Left lung (tissue), 4 donors: ENCODE measurements at regions not wholly inside any gene's neighbourhood (a gene's known extent, or its start where the extent isn't known, plus 50 kb on each side); places are given as distances from the start of the nearest gene placed in this dataset.
A peak's percentile ranks its signal among the peaks of the same experiment; 100 is the strongest.

ENCODE experiments used
- ATAC-seq: fragments of 200-7000 bp; cut with Tn5 transposase; one replicate; pipeline ENCODE4 v1.9.1; 2020; ENCODE audit warnings: moderate library complexity
- DNase-seq, 4 donors: peaks; one replicate each; pipeline ENCODE4 v3.0.0-alpha.2; 2013 to 2020
- H3K27ac ChIP-seq, 2 donors: fragments of 200-600 bp; sonication (generic) in 1 of 2; one replicate each; pipeline versions ENCODE4 v1.5.0 to v1.8.0; 2020 to 2021
- H3K27me3 ChIP-seq, 2 donors: fragments of 200-600 bp; sonication (generic) in 1 of 2; one replicate each; pipeline versions ENCODE4 v1.5.0 to v1.8.0; 2020 to 2021
- H3K36me3 ChIP-seq, 2 donors: fragments of 200-600 bp; sonication (generic) in 1 of 2; one replicate each; pipeline versions ENCODE4 v1.5.0 to v1.8.0; 2020 to 2021
- H3K4me1 ChIP-seq, 2 donors: fragments of 200-600 bp; one replicate each; pipeline ENCODE4 v1.8.0; 2021
- H3K4me3 ChIP-seq, 2 donors: fragments of 200-600 bp; sonication (generic) in 1 of 2; one replicate each; pipeline versions ENCODE4 v1.5.0 to v1.8.0; 2020 to 2021; ENCODE audit warnings: mild to moderate bottlenecking in 1 of 2
- H3K9me3 ChIP-seq, 2 donors: fragments of 200-600 bp; sonication (generic) in 1 of 2; one replicate each; pipeline versions ENCODE4 v1.5.0 to v1.8.0; 2020 to 2021
- CTCF ChIP-seq, 2 donors: fragments of 200-600 bp; sonication (generic) in 1 of 2; IDR thresholded peaks; one replicate each; pipeline versions ENCODE4 v1.5.0 to v1.8.0; 2021; ENCODE audit warnings: antibody characterized with exemption in 2 of 2
- intact Hi-C, 2 donors: fragments of 100-400 bp; cut with DNase I; formaldehyde crosslinking; loops; one replicate each; pipeline versions ENCODE4 v1.11.2 to v1.14.2; 2022
- donor health status: DM: no; HTN: yes; CAD: no.
- donor health status: DM: no; HTN: no; CAD: no.

DNA sequence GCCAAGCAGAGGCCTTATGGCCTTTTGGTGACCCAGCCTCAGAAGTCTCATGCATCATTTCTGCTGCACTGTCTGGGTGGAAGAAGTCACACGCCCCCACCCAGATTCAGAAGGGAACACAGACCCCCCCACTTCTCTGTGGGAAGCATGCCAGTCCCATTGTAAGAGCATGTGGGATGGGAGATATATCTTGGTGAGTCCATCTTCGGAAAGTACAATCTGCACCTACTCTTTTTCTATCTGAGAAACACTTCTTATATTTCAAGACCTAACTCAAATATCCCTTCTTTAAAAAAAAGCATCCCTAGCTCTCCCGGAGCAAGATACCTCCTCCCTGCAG lies 159.6 kb upstream of the FGGY start:
- H3K4me1 ChIP-seq, result peaks cover 0 to 15% of the 10 kb centered on the region in 2 donors
- no peak for DNase-seq
- no peaks in the 10 kb centered on the region for H3K27me3 ChIP-seq
- intact Hi-C loops, result no loop called here
- H3K36me3 ChIP-seq, result no peaks in the 10 kb centered on the region
- no peak overlapping the region for H3K27ac ChIP-seq
- TF ChIP-seq CTCF (IDR thresholded peaks at IDR 0.05), result no peak
- no peaks in the 10 kb centered on the region for H3K9me3 ChIP-seq
- no peak for ATAC-seq
- no peak overlapping the region for H3K4me3 ChIP-seq

GRCh38 chr1:59137968-59138367 lies 158.9 kb upstream of the FGGY start:
- TF ChIP-seq CTCF (IDR thresholded peaks at IDR 0.05), result no peak
- intact Hi-C loops, result no loop called here
- H3K4me3 ChIP-seq, result no peak overlapping the region
- DNase-seq (no peak), ATAC-seq (no peak)
- no peaks in the 10 kb centered on the region for H3K36me3 ChIP-seq
- H3K4me1 ChIP-seq, result peaks cover 0 to 22% of the 10 kb centered on the region in 2 donors
- no peaks in the 10 kb centered on the region for H3K9me3 ChIP-seq
- no peaks in the 10 kb centered on the region for H3K27me3 ChIP-seq
- no peak overlapping the region for H3K27ac ChIP-seq

DNA sequence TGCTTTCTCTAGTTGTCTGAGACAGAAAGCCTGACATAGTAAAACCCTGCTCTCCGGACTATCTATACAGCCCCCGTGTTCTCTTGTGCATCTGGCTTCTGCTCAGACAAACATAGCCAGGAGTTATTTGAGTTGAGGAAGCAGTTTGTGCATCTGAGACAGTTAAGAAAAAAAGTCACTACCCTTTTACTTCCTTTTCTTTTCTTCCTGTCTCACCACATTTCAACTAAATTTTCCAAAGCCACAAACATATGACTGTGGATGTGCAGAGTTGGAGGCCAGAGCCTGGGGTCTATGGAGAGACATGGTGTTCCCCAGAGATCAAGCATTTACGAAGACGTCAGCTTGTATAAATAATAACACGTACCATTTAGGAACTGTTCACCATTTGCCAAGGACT lies 158.5 kb upstream of the FGGY start:
- Histone ChIP-seq H3K9me3 (no peaks in the 10 kb centered on the region), H3K36me3 (no peaks in the 10 kb centered on the region), H3K4me1 (peaks cover 0 to 26% of the 10 kb centered on the region in 2 donors), H3K27ac (no peak overlapping the region), H3K4me3 (no peak overlapping the region), H3K27me3 (no peaks in the 10 kb centered on the region)
- DNase-seq, result no peak
- no peak for ATAC-seq
- TF ChIP-seq CTCF (IDR thresholded peaks at IDR 0.05), result no peak
- intact Hi-C loops, result no loop called here

DNA sequence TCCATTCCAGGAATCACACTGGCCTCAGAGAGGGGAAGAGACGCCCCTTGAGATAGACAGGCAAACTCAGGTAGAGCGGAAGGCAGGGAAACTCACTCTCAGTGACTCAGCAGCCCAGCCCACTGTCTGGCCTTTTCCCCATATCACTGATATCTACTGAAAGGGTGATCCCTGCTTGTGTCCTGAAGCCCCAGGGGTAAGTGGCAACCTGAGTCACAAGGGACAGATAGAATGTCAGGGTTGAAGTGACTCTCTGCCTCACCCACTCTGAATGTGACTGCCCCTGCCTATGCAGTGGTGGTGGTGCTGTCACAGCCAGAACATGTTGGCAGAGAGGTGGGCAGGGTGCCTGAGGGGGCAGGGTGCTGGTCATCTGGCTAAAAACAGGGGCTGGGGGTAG lies 157.5 kb upstream of the FGGY start:
- intact Hi-C loops, result no loop called here
- no peaks in the 10 kb centered on the region for H3K27me3 ChIP-seq
- no peak overlapping the region for H3K27ac ChIP-seq
- DNase-seq (no peak), ATAC-seq (peak; percentile 14)
- no peak for TF ChIP-seq CTCF (IDR thresholded peaks at IDR 0.05)
- H3K9me3 ChIP-seq, result no peaks in the 10 kb centered on the region
- H3K4me1 ChIP-seq, result peaks cover 0 to 30% of the 10 kb centered on the region in 2 donors
- H3K4me3 ChIP-seq, result no peak overlapping the region
- no peaks in the 10 kb centered on the region for H3K36me3 ChIP-seq

DNA sequence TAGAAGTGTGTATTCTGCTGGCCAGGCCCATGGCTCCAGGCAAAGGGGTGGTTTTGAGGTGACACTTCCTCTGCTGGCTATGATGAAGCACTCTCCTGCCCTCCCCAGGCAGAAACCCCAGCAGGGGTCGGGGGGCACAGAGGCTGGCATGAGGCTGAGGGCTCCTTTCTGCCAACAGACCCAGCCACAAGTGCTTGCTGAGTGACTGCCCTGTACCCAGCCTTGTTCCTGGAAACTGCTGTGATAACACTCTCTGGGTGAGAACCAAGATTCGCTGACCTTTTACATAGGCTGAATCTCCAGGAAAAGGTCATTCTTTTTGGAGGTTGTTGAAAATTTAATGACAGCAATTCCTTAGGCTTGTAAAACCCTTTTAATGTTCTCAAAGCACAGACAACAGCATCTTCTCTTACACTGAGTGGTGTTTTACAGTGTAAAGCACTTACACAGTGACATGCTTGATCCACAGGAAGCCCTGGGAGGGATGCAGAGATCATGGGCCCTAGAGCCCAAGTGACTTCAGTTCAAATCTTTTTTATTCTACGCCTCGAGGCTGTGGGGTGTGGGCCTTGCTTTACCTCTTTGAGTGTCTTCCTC lies 155.5 kb upstream of the FGGY start:
- TF ChIP-seq CTCF (IDR thresholded peaks at IDR 0.05), result no peak
- DNase-seq, result no peak

More for the DNA sequence above, 155.5 kb upstream of the FGGY start:
- peaks cover 0 to 36% of the 10 kb centered on the region in 2 donors for H3K4me1 ChIP-seq
- no peaks in the 10 kb centered on the region for H3K9me3 ChIP-seq
- no peak overlapping the region for H3K4me3 ChIP-seq
- no peak for ATAC-seq
- no peaks in the 10 kb centered on the region for H3K36me3 ChIP-seq
- intact Hi-C loops, result no loop called here
- H3K27me3 ChIP-seq, result peaks cover 0 to under 1% of the 10 kb centered on the region in 2 donors
- H3K27ac ChIP-seq, result no peak overlapping the region
